HG02610 (cell line): ENCODE measurements at regions not wholly inside any gene's neighbourhood (a gene's known extent, or its start where the extent isn't known, plus 50 kb on each side); places are given as distances from the start of the nearest gene placed in this dataset.
"Not testable (repeated sequence)": the region's sequence is repeated elsewhere in the genome, so short reads cannot be mapped to it uniquely, and the experiment has no call there.

Experiments used
- ATAC-seq: cut with Tn5 transposase; IDR thresholded peaks from one replicate; pipeline ENCODE4 v1.9.1; 2021; ENCODE audit warnings: mild to moderate bottlenecking, moderate library complexity; ENCODE audit not compliant: unreplicated experiment

DNA sequence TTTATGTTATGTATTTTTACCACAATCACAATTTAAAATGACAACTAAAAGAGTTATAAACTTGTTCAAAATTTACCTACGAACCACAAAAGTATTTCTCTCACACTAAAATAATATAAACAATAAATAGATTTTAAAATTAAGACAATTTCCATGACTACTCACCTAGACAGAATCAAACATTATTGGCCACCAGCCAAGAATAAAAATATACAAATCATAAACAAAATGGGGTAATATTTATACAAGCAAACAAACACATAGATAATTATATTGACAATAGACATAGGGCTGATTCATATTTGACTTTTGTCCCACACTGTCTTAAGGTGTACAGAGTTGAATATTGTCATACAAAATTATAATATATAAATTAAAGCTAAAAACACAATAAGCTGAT is 119.6 kb upstream of the ZNF92 start:
- no peak for ATAC-seq

DNA sequence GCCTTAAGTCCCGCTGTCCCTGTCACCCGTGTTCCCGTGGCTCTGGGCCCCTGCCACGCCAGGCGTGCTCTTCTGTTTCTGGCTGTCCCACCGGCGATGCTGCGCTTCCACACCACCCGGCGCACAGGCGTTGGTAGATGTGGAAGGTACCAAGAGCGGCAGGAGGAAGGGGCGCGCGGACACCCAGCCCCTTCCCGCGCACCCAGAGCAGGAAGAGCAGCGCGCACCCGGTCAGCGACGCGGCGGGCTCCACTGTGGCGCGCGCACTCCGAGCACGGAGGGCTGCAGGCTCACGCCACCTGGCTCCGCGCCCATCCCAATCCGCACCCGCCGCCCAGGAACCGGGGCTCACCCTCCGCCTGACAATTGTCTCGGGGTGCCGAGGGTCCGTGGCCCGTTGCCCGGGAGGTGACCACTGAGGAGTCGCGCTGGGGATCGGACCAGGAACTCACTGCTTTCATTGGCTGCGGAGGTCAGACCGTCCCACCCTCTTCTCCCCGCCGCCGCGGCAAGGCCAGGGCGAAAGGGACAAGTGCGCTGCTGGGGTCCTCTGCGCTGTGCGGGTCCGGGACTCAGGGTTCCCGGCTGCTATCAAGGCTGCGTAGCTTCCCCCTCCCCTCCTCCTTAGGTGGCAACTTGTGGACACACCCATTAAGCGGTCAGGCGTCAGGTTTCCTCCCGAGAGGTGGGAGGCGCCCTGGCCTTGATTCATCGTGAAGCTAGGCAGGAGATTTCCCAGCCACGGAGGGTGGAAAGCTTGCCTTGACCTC is 121.6 kb upstream of the ZNF92 start:
- no peak for ATAC-seq

DNA sequence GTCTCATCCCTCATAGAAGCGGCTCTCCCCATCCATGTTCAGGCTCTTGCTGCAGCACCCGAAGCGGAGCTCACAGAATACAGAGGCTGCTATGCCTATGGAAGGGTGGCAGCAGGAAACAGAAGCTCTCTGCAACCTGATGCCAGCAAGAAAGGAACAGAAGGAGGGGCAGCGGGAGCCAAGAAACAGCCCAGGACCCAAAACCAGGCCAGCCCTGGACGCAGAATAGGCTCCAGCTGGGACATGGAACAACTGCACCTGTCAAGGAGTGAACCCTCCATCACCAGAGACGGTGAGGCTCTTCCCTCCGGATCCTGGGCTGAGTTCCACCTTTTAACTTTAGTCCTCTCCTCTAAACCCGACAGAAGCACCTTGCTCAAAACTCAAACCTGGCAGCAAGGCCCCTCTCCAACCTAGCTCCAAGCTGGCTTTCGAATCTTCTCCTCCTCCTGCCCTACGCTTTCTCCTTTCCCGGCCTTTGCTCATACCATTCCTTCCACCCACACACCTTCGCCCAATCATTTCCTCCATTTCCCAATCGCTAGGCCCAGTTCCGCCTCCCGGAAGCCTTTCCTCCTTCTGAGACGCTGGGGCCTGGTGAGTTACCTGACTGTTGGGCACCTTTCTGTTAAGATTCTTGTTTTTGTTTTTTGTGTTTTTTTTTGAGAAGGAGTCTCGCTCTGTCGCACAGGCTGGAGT is 122.8 kb upstream of the ZNF92 start:
- ATAC-seq = no peak

DNA sequence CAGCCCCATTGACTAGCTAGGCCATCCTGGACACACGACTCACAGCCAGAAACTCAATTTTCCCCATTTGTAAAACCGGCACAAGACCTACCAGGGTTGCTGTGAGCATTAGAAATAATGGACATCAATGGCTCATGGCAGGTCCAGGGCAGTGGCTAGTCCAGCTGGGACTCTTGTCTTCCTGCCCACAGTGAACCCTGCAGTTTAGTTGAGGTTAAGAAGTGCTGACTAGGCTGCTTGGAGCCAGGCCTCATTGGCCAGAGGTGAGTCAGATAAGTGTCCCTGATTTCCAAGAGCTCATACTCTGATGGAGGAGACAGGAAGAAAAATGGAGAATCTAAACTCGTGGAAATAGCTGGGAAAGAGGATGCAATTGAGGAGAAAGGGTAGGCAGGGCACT is 123.4 kb upstream of the ZNF92 start:
- no peak for ATAC-seq

DNA sequence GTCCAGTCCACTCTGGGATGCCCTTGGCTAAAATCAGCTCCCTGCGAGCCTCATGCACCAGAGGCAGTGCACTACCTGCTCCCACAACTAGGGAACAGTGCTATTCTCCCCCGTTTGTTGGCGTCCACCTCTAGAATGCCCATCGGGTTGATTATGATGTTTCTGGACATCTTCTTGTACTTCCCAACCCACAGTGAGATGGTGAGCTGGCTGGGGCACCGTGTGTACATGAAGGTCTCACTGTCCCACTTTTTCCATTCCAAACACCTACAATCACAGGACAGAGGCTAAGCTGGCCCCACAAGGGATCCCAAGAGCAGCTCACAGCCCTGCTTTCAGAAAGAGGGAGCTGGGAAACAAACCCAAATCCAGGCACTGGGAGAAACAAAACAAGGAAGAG is 126.2 kb upstream of the ZNF92 start:
- ATAC-seq = no peak

- ATAC-seq = no peak
Measured at GRCh38 chr7:65239707-65240352, 133.8 kb upstream of the ZNF92 start.

DNA sequence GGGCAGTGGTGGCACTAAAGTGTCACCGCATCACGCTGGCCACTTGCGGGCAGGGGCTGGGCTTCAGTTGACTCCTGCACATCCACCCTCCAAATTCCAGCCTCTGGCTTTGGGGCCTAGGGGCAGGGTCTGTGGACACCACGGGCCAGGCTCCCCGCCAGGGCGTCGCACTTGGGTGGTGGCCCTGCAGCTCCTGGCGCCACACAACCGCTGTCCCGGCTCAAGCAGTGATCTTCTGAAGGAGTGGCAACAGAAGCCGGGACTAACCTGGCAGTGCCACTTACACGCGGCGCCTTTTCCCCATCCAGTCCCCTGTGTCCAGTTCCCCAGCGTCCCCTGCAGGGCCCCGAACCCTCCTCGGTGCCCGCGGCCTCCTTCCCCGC is 134.3 kb upstream of the ZNF92 start:
- no peak for ATAC-seq

DNA sequence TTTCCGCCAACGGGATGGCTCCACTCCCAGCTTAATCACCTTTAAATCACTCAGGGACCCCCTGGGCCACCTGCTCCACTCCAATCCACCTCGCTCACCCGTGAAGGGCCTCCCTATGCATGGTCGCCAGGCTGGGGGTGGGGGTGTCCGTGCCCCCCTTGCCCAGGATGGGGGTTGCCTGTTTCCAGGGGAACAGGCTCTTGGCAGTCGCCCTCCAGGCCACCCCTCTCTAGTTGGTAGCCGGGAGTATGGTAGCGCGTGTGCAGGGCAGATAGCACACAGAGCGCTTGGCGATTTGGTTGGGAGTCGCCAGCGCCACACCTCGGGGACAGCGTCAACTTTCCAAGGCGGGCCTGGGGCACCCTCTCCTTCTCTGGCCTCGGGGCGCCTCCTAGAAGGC is 134.9 kb upstream of the ZNF92 start:
- no peak for ATAC-seq

DNA sequence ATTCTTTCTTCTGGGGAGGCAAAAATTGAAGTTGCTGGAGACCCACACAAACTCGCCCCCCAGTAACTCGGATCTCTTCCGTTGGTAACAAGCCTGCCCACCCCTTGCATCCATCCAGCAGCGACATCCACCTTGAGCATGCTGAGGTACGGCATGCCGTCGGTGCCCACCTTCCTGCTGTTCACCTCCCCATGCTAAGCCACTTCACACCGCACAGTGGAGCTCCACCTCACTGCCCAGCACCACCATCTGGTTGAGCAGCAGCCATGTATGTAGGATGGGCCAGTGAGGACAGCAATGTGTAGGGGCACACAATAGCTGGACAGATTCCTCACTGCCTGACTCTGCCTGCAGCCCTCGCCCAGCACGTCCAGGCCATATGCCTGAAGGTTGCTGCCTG is 138.1 kb upstream of the ZNF92 start:
- no peak for ATAC-seq

GRCh38 chr7:65233409-65234034 is 140.1 kb upstream of the ZNF92 start:
- ATAC-seq = no peak

DNA sequence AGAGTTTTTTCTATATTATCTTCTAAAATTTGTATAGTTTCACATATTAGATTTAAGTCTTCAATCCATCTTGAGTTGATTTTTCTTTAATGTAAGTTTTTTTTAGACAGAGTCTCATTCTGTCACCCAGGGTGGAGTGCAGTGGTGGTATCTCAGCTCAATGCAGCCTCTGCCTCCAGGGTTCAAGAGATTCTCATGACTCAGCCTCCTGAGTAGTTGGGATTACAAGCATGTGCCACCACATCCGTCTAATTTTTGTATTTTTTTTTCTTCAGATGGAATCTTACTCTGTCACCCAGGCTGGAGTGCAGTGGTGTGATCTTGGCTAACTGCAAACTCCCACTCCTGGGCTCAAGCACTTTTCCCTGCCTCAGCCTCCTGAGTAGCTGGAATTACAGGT is 143.4 kb upstream of the ZNF92 start:
- ATAC-seq = no peak

- no peak for ATAC-seq
Measured at GRCh38 chr7:65225422-65226006, 148.1 kb upstream of the ZNF92 start.

DNA sequence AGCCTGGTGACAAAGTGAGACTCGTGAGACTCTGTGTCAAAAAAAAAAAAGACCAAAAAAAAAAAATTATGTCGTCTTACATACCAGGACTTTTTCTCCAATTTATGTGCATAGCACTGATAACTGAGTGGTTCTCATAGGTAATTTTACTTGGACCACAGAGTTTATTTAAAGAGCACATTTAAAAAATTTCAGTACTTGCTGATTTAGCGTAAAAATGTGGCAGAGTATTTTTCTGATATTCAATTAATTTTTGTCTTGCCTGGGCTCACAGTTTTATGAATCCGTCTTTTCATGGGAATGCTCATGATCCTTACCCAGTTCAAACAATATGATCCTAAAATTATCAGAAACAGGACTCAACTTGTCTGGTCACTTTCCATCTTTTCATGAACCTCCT is 151.0 kb upstream of the ZNF92 start:
- no peak for ATAC-seq

- ATAC-seq = no peak
Measured at GRCh38 chr7:65221683-65222082, 152.0 kb upstream of the ZNF92 start.

GRCh38 chr7:65219623-65220022 is 154.0 kb upstream of the ZNF92 start:
- ATAC-seq = no peak

- no peak for ATAC-seq
Measured at GRCh38 chr7:65216469-65216868, 157.2 kb upstream of the ZNF92 start.

- ATAC-seq = not testable (repeated sequence)
Measured at GRCh38 chr7:65213260-65213659, 160.4 kb upstream of the ZNF92 start.

- not testable (repeated sequence) for ATAC-seq
Measured at GRCh38 chr7:65199221-65199620, 174.4 kb upstream of the ZNF92 start.

DNA sequence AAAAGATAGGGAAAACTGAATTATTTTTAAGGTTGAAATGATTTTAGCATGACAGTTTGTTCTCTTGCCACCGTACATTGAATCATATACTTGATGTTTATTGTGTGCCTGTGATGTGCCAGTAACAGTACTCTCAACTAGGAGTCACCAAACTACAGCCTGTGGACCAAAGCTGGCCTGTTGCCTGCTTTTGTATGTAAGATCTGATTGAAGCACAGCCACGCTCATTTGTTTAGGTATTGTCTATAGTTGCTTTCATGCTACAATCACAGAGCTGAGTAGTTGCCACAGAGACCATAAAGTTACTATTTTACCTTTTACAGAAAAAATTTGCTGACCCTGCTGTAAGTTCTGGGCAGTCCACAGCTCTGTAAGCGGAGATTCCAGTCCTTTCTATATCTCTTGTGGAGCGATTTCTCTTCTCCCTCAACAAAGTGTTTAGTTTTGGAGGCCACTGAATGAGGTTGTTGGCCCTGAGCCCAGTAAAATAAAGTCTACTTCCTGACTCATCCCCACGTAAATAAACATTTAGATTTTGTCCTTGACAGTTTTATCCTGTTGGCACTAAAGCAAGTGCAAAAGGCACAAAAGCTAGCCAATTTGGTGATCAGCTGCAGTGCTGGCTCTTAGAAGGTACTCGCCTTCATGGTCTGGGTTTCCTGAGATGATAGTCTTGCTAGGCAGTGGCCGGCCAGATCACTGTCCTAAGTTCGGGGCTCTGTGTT is 180.2 kb upstream of the ZNF92 start:
- ATAC-seq = not testable (repeated sequence)

- ATAC-seq = not testable (repeated sequence)
Measured at GRCh38 chr7:65177041-65177440, 170.6 kb upstream of the ERV3-1 start.

GRCh38 chr7:65150105-65150504 is 143.6 kb upstream of the ERV3-1 start:
- ATAC-seq = not testable (repeated sequence)
